HG03280 (cell line): ENCODE measurements at regions not wholly inside any gene's neighbourhood (a gene's known extent, or its start where the extent isn't known, plus 50 kb on each side); places are given as distances from the start of the nearest gene placed in this dataset.

ENCODE experiments used
- ATAC-seq: cut with Tn5 transposase; IDR thresholded peaks from one replicate; pipeline ENCODE4 v1.9.1; 2021; ENCODE audit warnings: mild to moderate bottlenecking, moderate library complexity; ENCODE audit not compliant: unreplicated experiment

GRCh38 chr21:43277481-43278351 is 108.9 kb downstream of the CRYAA start:
- no peak for ATAC-seq

- ATAC-seq = no peak
Measured at GRCh38 chr21:43276811-43277210, 108.0 kb downstream of the CRYAA start.

GRCh38 chr21:43275421-43276211 is 106.8 kb downstream of the CRYAA start:
- no peak for ATAC-seq

- no peak for ATAC-seq
Measured at GRCh38 chr21:43274946-43275310, 106.1 kb downstream of the CRYAA start.

GRCh38 chr21:43274022-43274945 is 105.5 kb downstream of the CRYAA start:
- ATAC-seq = no peak

GRCh38 chr21:43273708-43274021 is 104.9 kb downstream of the CRYAA start:
- no peak for ATAC-seq

- no peak for ATAC-seq
Measured at GRCh38 chr21:43273016-43273707, 104.4 kb downstream of the CRYAA start.

- ATAC-seq = no peak
Measured at GRCh38 chr21:43272591-43272990, 103.8 kb downstream of the CRYAA start.

GRCh38 chr21:43271452-43272020 is 102.7 kb downstream of the CRYAA start:
- no peak for ATAC-seq

- ATAC-seq = no peak
Measured at GRCh38 chr21:43270800-43271301, 102.0 kb downstream of the CRYAA start.

- ATAC-seq = no peak
Measured at GRCh38 chr21:43269957-43270705, 101.3 kb downstream of the CRYAA start.

GRCh38 chr21:43269440-43269839 is 100.6 kb downstream of the CRYAA start:
- ATAC-seq = no peak

- ATAC-seq = no peak
Measured at GRCh38 chr21:43268804-43269186, 100.0 kb downstream of the CRYAA start.

GRCh38 chr21:43268086-43268803 is 99.4 kb downstream of the CRYAA start:
- no peak for ATAC-seq

- no peak for ATAC-seq
Measured at GRCh38 chr21:43267391-43268085, 98.7 kb downstream of the CRYAA start.

- no peak for ATAC-seq
Measured at GRCh38 chr21:43266534-43266933, 97.7 kb downstream of the CRYAA start.

GRCh38 chr21:43262427-43262826 is 93.6 kb downstream of the CRYAA start:
- no peak for ATAC-seq
